HepG2 (cell line): ENCODE measurements at regions not wholly inside any gene's neighbourhood (a gene's known extent, or its start where the extent isn't known, plus 50 kb on each side); places are given as distances from the start of the nearest gene placed in this dataset.

Source experiments
- BRD4 ChIP-seq: sonication (generic); formaldehyde crosslinking; IDR thresholded peaks from 2 replicates; pipeline ENCODE4 v1.4.0; 2020; ENCODE audit warnings: missing genetic modification reagents
- ELF3 ChIP-seq: IDR thresholded peaks from 2 replicates; pipeline ENCODE4 v1.6.1; 2016; ENCODE audit warnings: missing genetic modification reagents, missing compliant biosample characterization
- EP300 ChIP-seq, 3 experiments: sonication (generic) in 1 of 3; formaldehyde crosslinking in 1 of 3; IDR thresholded peaks; 2 replicates each; pipeline versions ENCODE4 v1.5.1 to v1.6.1; 2011 to 2020; ENCODE audit warnings: low read depth in 2 of 3, low read length in 2 of 3, borderline replicate concordance in 1 of 3, improper control_type of control experiment in 1 of 3, mild to moderate bottlenecking in 1 of 3, missing genetic modification reagents in 1 of 3, moderate library complexity in 1 of 3
- FOXA3 ChIP-seq: IDR thresholded peaks from 2 replicates; pipeline ENCODE4 v1.6.1; 2016; ENCODE audit warnings: missing genetic modification reagents, missing compliant biosample characterization
- HOXA3 ChIP-seq: sonication (generic); formaldehyde crosslinking; IDR thresholded peaks from 2 replicates; pipeline ENCODE4 v1.5.0; 2020; ENCODE audit warnings: missing genetic modification reagents
- MEIS2 ChIP-seq: sonication (generic); formaldehyde crosslinking; IDR thresholded peaks from 2 replicates; pipeline ENCODE4 v1.9.0; 2021; ENCODE audit warnings: mild to moderate bottlenecking, missing genetic modification reagents
- NFYC ChIP-seq: IDR thresholded peaks from 2 replicates; pipeline ENCODE4 v1.6.1; 2016; ENCODE audit warnings: missing genetic modification reagents, missing compliant biosample characterization
- PLSCR1 ChIP-seq: sonication (generic); formaldehyde crosslinking; IDR thresholded peaks from 2 replicates; pipeline ENCODE4 v1.5.0; 2020; ENCODE audit warnings: missing genetic modification reagents, mild to moderate bottlenecking, borderline replicate concordance
- RXRB ChIP-seq: IDR thresholded peaks from 2 replicates; pipeline ENCODE4 v1.6.1; 2016; ENCODE audit warnings: borderline replicate concordance, missing genetic modification reagents, missing compliant biosample characterization
- SP2 ChIP-seq: sonication (generic); formaldehyde crosslinking; IDR thresholded peaks from 2 replicates; pipeline ENCODE4 v1.5.1; 2020; ENCODE audit warnings: mild to moderate bottlenecking, missing genetic modification reagents
- TAF1 ChIP-seq: sonication (generic); formaldehyde crosslinking; IDR thresholded peaks from 2 replicates; pipeline ENCODE4 v1.4.0; 2020; ENCODE audit warnings: missing genetic modification reagents
- TFAP4 ChIP-seq: sonication (generic); IDR thresholded peaks from 2 replicates; pipeline ENCODE4 v1.6.1; 2016; ENCODE audit warnings: low read depth, borderline replicate concordance
- ZFP36L2 ChIP-seq: sonication (generic); formaldehyde crosslinking; IDR thresholded peaks from 2 replicates; pipeline ENCODE4 v1.4.0; 2020; ENCODE audit warnings: missing genetic modification reagents
- ZNF460 ChIP-seq: sonication (generic); formaldehyde crosslinking; IDR thresholded peaks from 2 replicates; pipeline ENCODE4 v1.5.1; 2020; ENCODE audit warnings: missing genetic modification reagents, mild to moderate bottlenecking, borderline replicate concordance
- ZNF644 ChIP-seq: IDR thresholded peaks from 2 replicates; pipeline ENCODE4 v1.6.1; 2016; ENCODE audit warnings: low read depth
- ZNF724P ChIP-seq: sonication (generic); formaldehyde crosslinking; IDR thresholded peaks from 2 replicates; pipeline ENCODE4 v1.8.0; 2022; ENCODE audit warnings: missing genetic modification reagents, borderline replicate concordance
- TF ChIP-seq, protein P1 (sequence below): sonication (generic); formaldehyde crosslinking; IDR thresholded peaks from 2 replicates; pipeline ENCODE4 v1.4.0; 2020; ENCODE audit warnings: missing genetic modification reagents, mild to moderate bottlenecking, borderline replicate concordance
- TF ChIP-seq, protein P2 (sequence below): sonication (generic); formaldehyde crosslinking; IDR thresholded peaks from 2 replicates; pipeline ENCODE4 v1.4.0; 2020; ENCODE audit warnings: missing genetic modification reagents, borderline replicate concordance

- TF ChIP-seq TFAP4 (peak; percentile 42; the same call in 1 of the 2 replicates), ZFP36L2 (CRISPR knock-in tag) (no peak), ZNF460 (CRISPR knock-in tag) (no peak), ELF3 (0 out of 2 replicates have a peak, but pooled peaks have one; percentile 38), BRD4 (CRISPR knock-in tag) (no peak), EP300 (IDR thresholded peaks at IDR 0.05; ENCODE audit: low read depth in 2 of 2, low read length in 2 of 2) (0 out of 4 replicates have a peak, but pooled peaks of 1 of the 2 experiments have one; percentile 13), EP300 (CRISPR knock-in tag; IDR thresholded peaks at IDR 0.05; ENCODE audit: borderline replicate concordance) (no peak), ZNF724P (CRISPR knock-in tag) (no peak), PLSCR1 (CRISPR knock-in tag) (no peak), SP2 (CRISPR knock-in tag) (no peak), HOXA3 (CRISPR knock-in tag) (0 out of 2 replicates have a peak, but pooled peaks have one; percentile 14), TAF1 (CRISPR knock-in tag) (no peak), ZNF644 (CRISPR knock-in tag) (0 out of 2 replicates have a peak, but pooled peaks have one; percentile 11), NFYC (CRISPR knock-in tag) (no peak), MEIS2 (CRISPR knock-in tag) (peak; percentile 41; the same call in 1 of the 2 replicates), RXRB (CRISPR knock-in tag) (peak; percentile 64; the same call in 1 of the 2 replicates), FOXA3 (CRISPR knock-in tag) (peak; percentile 38; the same call in 1 of the 2 replicates)
- TF ChIP-seq, protein P1, sequence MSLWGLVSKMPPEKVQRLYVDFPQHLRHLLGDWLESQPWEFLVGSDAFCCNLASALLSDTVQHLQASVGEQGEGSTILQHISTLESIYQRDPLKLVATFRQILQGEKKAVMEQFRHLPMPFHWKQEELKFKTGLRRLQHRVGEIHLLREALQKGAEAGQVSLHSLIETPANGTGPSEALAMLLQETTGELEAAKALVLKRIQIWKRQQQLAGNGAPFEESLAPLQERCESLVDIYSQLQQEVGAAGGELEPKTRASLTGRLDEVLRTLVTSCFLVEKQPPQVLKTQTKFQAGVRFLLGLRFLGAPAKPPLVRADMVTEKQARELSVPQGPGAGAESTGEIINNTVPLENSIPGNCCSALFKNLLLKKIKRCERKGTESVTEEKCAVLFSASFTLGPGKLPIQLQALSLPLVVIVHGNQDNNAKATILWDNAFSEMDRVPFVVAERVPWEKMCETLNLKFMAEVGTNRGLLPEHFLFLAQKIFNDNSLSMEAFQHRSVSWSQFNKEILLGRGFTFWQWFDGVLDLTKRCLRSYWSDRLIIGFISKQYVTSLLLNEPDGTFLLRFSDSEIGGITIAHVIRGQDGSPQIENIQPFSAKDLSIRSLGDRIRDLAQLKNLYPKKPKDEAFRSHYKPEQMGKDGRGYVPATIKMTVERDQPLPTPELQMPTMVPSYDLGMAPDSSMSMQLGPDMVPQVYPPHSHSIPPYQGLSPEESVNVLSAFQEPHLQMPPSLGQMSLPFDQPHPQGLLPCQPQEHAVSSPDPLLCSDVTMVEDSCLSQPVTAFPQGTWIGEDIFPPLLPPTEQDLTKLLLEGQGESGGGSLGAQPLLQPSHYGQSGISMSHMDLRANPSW (CRISPR knock-in tag) = no peak
- TF ChIP-seq, protein P2, sequence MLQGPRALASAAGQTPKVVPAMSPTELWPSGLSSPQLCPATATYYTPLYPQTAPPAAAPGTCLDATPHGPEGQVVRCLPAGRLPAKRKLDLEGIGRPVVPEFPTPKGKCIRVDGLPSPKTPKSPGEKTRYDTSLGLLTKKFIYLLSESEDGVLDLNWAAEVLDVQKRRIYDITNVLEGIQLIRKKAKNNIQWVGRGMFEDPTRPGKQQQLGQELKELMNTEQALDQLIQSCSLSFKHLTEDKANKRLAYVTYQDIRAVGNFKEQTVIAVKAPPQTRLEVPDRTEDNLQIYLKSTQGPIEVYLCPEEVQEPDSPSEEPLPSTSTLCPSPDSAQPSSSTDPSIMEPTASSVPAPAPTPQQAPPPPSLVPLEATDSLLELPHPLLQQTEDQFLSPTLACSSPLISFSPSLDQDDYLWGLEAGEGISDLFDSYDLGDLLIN (CRISPR knock-in tag) = no peak
Measured at GRCh38 chr15:62935300-62936081, 107.1 kb upstream of the TPM1 start (continued).
